ENCODE measurements at regions not wholly inside any gene's neighbourhood (a gene's known extent, or its start where the extent isn't known, plus 50 kb on each side); places are given as distances from the start of the nearest gene placed in this dataset.

DNA sequence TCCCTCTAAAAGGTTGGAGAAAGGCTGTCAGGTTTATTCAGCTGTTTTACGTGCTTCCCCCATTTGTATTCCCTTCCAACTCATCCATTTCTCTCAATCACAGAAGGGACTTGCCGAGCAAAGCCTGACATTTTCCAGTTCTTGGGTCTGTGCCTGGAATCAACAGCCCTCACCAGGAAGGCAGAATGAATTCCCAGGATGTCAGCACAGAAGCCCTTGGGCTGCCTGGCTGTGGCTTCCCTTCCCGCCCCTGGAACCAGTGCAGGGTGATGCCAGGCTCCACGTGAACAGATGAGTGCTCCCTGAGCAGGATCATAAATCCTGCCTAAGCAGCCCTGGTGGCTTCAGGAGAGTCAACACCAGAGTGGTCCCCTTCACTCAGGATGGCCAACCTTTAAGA lies 86.1 kb upstream of the CD83 start:
- no peak for DNase-seq

- DNase-seq: no peak
These were observed 82.3 kb upstream of the CD83 start for GRCh38 chr6:14035071-14035847.

- no peak for DNase-seq
These were observed 81.7 kb upstream of the CD83 start for GRCh38 chr6:14035874-14036273.

- no peak for DNase-seq
These were observed 80.7 kb upstream of the CD83 start for GRCh38 chr6:14036911-14037310.

- no peak for DNase-seq
These were observed 79.9 kb upstream of the CD83 start for GRCh38 chr6:14037402-14038277.

DNA sequence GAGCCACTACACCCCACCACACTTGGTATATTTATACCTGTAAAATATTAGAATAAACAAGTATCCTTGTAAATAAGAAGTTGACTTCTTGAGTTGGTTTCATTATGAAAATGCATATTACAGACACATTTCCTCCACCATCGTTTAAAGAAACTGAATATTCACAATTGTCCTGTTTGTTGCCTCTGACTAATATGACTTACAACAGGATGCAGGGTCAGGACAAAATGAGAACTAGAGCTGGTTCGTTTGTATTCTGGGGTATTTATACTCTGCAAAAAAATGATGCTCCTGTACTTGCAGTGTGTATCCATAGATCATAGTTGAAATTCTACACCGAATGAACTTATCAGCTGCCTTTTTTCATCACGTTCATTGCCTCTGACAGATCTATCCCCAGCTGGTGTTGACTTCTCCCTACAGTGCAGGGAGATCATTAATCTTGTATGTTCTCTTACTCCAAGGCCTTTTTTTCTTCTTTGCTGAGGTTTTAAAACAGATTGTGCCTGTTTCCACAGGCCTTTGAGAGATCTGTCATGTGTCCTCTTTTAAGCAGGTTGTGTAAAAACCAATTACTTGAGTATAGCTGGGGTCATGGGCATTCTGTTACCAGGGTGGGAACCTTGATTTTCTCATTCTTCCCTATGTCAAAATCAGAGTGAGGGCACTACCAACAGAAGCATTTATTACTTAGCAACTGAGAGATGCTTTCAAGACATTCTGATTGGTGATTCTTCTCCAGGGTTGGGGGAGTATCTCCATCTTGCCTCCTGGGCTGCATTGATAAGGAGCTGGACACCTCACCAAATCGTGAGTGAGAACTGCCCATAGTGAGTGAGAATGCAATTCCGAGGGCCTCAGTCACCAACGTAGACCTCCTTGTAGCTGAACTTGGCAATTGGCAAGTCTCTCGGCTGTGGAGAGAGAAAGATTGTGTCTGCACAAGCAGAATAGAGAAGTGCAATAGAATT lies 78.8 kb upstream of the CD83 start:
- no peak for DNase-seq

GRCh38 chr6:14040042-14040441 lies 77.5 kb upstream of the CD83 start:
- DNase-seq: no peak

GRCh38 chr6:14046476-14047068 lies 71.0 kb upstream of the CD83 start:
- DNase-seq: no peak

- DNase-seq: no peak
These were observed 70.3 kb upstream of the CD83 start for GRCh38 chr6:14047151-14047740.

DNA sequence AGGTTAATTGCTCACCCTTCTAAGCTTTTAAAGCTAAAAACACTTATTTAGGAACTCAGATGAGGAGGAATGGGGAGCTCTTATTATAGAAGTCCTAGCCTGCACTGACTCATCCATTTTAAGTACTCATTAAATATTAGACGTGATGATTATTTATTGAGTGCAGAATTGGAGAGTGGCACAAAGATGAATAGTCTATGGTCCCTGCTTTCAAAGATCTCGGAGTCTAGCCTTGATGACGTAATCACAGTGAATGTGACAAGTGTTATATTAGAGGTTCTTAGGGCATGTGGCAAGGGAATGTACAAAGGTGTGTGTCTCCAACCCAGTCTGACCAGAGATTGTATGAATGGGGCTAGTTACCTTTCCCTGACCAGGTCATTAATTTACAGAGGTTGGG lies 68.7 kb upstream of the CD83 start:
- no peak for DNase-seq

DNA sequence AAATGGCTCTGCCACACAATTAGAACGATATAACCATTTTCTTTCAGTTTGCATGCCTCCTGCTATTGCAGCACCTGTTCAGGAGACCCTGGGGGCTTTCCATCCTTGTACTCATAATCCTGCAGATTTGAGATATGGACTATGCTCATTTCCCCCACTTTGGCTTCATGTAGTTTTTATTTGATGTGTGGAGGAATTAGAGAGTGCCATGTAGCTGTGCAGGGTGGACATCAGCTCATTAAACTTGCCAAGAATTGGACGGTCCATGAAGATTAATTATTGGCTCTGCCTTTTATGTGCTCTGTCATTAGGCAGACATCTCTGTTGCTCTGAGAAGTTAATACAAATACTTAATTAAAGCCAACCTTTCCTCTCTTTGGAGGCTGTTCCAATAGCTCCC lies 66.2 kb upstream of the CD83 start:
- DNase-seq: no peak

DNA sequence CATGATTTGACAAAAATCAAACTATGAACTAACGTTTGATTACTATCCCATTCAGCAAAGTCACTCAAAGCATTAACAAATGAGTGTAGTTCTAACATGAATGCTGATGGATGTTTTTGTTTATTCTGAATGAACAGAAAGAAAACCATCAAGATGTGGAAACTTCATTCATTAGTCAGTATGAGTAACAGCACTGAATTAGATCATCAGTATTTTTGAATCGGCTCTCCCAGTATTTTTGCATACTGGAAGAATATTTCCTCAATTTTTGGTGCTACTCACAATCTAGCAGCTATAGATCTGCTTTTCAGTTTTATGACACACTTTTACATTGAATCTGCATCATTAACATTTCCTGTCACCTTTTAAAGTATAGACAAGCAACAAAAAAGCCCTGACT lies 63.8 kb upstream of the CD83 start:
- no peak for DNase-seq

- no peak for DNase-seq
These were observed 62.0 kb upstream of the CD83 start for GRCh38 chr6:14055541-14055940.

DNA sequence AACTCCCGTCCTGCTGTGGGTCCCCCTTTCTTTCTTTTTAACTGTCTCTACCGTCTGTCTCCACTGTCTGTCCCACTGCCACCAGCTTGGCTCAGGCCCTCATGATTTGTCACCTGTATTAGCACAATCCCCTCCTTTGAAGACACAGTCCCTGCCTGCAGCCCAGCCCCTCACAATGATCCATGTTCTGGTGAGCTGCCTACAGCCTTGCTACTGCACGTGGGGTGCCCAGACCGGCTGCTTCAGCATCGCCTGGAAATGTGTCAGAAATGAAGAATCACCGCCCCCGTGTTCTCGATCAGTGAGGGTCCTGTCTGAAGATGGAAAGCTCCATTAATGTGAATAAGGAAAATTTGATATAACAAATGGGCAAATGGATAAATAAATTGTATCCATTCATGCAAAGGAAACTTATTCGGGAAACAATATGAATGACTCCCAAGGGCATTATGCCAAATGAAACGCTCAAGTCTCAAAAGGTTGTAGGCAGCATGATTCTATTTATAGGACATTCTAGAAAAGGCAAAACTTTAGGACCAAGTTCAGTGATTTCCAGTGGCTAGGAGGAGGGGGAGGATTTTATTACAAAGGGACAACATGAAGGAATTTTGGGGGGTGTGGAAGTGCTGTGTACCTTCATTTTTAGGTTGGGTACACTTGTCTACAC lies 59.4 kb upstream of the CD83 start:
- DNase-seq: no peak

DNA sequence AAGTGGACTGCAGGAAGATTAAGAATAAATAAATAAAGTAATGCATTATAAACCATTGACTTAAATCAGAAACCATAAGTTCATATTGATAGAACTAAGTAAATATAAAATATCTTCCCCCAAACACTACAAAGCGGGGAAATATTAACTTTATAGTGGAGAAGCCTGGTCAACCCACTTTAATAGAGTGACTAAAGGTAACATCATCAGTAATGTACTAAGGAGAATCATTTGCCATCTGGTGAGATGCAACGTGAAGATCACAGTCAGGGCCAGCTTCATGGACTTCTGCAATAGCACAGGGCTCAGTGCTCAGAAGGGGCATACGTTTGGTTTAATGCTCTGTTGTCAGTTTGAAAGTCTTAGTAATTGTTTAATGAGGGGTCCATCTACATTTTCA lies 58.8 kb upstream of the CD83 start:
- DNase-seq: no peak

GRCh38 chr6:14059791-14060436 lies 57.7 kb upstream of the CD83 start:
- no peak for DNase-seq

DNA sequence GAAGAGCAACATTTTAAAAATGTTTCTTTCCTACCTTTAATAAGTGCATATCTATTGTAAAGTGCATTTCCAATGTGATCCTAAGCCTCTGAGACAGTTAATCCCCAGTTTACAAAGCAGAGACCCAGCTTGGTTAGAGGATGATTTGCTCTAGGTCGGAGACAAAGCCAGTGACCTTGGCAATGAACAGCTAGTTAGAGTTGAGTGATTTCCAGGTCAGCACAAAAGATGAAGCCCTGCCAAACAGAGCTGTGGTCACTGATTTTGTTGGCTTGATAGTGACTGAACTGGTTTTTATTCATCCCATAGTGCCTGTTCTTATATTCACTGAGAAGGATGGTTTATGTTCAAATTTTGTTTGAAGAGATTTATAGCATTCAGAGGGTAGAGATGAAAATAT lies 56.6 kb upstream of the CD83 start:
- DNase-seq: no peak

GRCh38 chr6:14061643-14062042 lies 55.9 kb upstream of the CD83 start:
- DNase-seq: no peak

GRCh38 chr6:14062345-14063029 lies 55.1 kb upstream of the CD83 start:
- no peak for DNase-seq

DNA sequence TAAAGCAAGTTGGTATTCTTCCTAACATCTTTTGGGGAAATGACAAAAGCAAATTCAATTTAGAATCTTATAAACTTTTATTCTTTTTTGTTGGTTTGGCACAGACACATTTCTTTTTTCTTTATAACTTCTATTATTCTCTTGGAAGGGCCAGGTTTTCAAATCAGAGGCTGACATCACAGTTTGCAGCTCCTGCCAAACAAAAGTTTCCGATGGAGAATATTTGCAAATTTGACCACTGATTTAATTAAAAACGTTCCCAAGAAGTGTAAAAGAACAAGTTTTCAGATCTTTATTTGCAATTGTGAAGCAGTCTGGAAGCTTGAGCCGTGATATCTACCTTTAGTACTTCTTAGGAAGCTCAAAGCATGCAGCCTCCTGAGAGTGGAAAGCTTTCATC lies 53.8 kb upstream of the CD83 start:
- DNase-seq: no peak

GRCh38 chr6:14065350-14065749 lies 52.2 kb upstream of the CD83 start:
- no peak for DNase-seq
